GM21367 (cell line): ENCODE measurements at regions not wholly inside any gene's neighbourhood (a gene's known extent, or its start where the extent isn't known, plus 50 kb on each side); places are given as distances from the start of the nearest gene placed in this dataset.
"Not testable (repeated sequence)": the region's sequence is repeated elsewhere in the genome, so short reads cannot be mapped to it uniquely, and the experiment has no call there.

Source experiments
- ATAC-seq: cut with Tn5 transposase; IDR thresholded peaks from one replicate; pipeline ENCODE4 v1.9.1; 2021; ENCODE audit not compliant: unreplicated experiment

- no peak for ATAC-seq
These were observed 102.2 kb upstream of the CHD1 start for GRCh38 chr5:99030906-99031440.

- no peak for ATAC-seq
These were observed 100.4 kb upstream of the CHD1 start for GRCh38 chr5:99029172-99029571.

GRCh38 chr5:99028170-99028569 lies 99.4 kb upstream of the CHD1 start:
- not testable (repeated sequence) for ATAC-seq

GRCh38 chr5:99025298-99026045 lies 96.7 kb upstream of the CHD1 start:
- ATAC-seq, result no peak

- no peak for ATAC-seq
These were observed 94.5 kb upstream of the CHD1 start for GRCh38 chr5:99023330-99023729.

GRCh38 chr5:99022250-99022649 lies 93.4 kb upstream of the CHD1 start:
- ATAC-seq, result no peak

GRCh38 chr5:99020698-99021048 lies 91.9 kb upstream of the CHD1 start:
- no peak for ATAC-seq

GRCh38 chr5:99019812-99020697 lies 91.2 kb upstream of the CHD1 start:
- ATAC-seq, result no peak

- no peak for ATAC-seq
These were observed 90.4 kb upstream of the CHD1 start for GRCh38 chr5:99019254-99019653.

GRCh38 chr5:99010294-99010693 lies 81.5 kb upstream of the CHD1 start:
- no peak for ATAC-seq

- ATAC-seq, result not testable (repeated sequence)
These were observed 79.2 kb upstream of the CHD1 start for GRCh38 chr5:99008009-99008408.

GRCh38 chr5:99005506-99005905 lies 76.7 kb upstream of the CHD1 start:
- no peak for ATAC-seq

- peak; percentile 100 for ATAC-seq
These were observed 76.2 kb upstream of the CHD1 start for GRCh38 chr5:99004960-99005359.

GRCh38 chr5:99000876-99001275 lies 72.1 kb upstream of the CHD1 start:
- no peak for ATAC-seq

GRCh38 chr5:99000221-99000620 lies 71.4 kb upstream of the CHD1 start:
- no peak for ATAC-seq

GRCh38 chr5:98999631-99000030 lies 70.8 kb upstream of the CHD1 start:
- no peak for ATAC-seq

- no peak for ATAC-seq
These were observed 68.2 kb upstream of the CHD1 start for GRCh38 chr5:98997000-98997399.

- no peak for ATAC-seq
These were observed 65.8 kb upstream of the CHD1 start for GRCh38 chr5:98994611-98995010.

GRCh38 chr5:98993512-98993911 lies 64.7 kb upstream of the CHD1 start:
- ATAC-seq, result no peak

- no peak for ATAC-seq
These were observed 63.7 kb upstream of the CHD1 start for GRCh38 chr5:98992552-98992951.

- ATAC-seq, result no peak
These were observed 60.9 kb upstream of the CHD1 start for GRCh38 chr5:98989727-98990126.

- ATAC-seq, result no peak
These were observed 57.8 kb upstream of the CHD1 start for GRCh38 chr5:98986587-98986986.
